CD4-positive, alpha-beta memory T cell (primary cell): ENCODE measurements at regions not wholly inside any gene's neighbourhood (a gene's known extent, or its start where the extent isn't known, plus 50 kb on each side); places are given as distances from the start of the nearest gene placed in this dataset.

ENCODE experiments used
- CTCF ChIA-PET: fragments of 350-600 bp; sonication (Branson Sonifier 250); formaldehyde crosslinking; loops from one replicate; lab custom pipeline; 2021; ENCODE audit warnings: inconsistent platforms; ENCODE audit not compliant: partially characterized antibody; lab: Charles Lee
- POLR2A ChIA-PET: fragments of 350-600 bp; sonication (Branson Sonifier 250); formaldehyde crosslinking; loops from one replicate; lab custom pipeline; 2021; ENCODE audit not compliant: partially characterized antibody; lab: Charles Lee
- DNase-seq, 5 donors: peaks; one replicate each; pipeline versions ENCODE4 v3.0.0 to v3.0.0-alpha.2; 2020 to 2022; ENCODE audit warnings: mixed read lengths in 1 of 5
- H3K27ac ChIP-seq: one replicate; pipeline ENCODE4 v1.7.0; 2013; ENCODE audit warnings: low read depth, low read length
- H3K27me3 ChIP-seq: 2 replicates; pipeline ENCODE4 v1.7.0; 2013; ENCODE audit warnings: mild to moderate bottlenecking, low read length, moderate library complexity; ENCODE audit not compliant: insufficient read depth
- H3K36me3 ChIP-seq: 2 replicates; pipeline ENCODE4 v1.7.0; 2013; ENCODE audit warnings: mild to moderate bottlenecking, low read length, moderate library complexity; ENCODE audit not compliant: insufficient read depth
- H3K4me1 ChIP-seq: 2 replicates; pipeline ENCODE4 v1.7.0; 2013; ENCODE audit warnings: mild to moderate bottlenecking, low read length, moderate library complexity; ENCODE audit not compliant: insufficient read depth
- H3K4me3 ChIP-seq, 2 donors: one replicate each; pipeline ENCODE4 v1.7.0; 2013; ENCODE audit warnings: low read length in 2 of 2, mild to moderate bottlenecking in 1 of 2
- H3K9me3 ChIP-seq, 2 donors: one replicate each; pipeline ENCODE4 v1.7.0; 2013; ENCODE audit warnings: low read length in 2 of 2, control low read depth in 1 of 2; ENCODE audit not compliant: control insufficient read depth in 1 of 2
- H3K27ac Mint-ChIP-seq, 7 donors: one replicate each; pipeline ENCODE4 v1.8.0; 2020 to 2021; ENCODE audit warnings: mixed read lengths in 7 of 7, mild to moderate bottlenecking in 6 of 7, inconsistent platforms in 3 of 7, moderate library complexity in 3 of 7
- H3K27me3 Mint-ChIP-seq, 2 donors: one replicate each; pipeline ENCODE4 v1.8.0; 2020 to 2021; ENCODE audit warnings: mixed read lengths in 2 of 2
- H3K36me3 Mint-ChIP-seq, 2 donors: one replicate each; pipeline ENCODE4 v1.8.0; 2020 to 2021; ENCODE audit warnings: mixed read lengths in 2 of 2, inconsistent platforms in 1 of 2, mild to moderate bottlenecking in 1 of 2
- H3K4me1 Mint-ChIP-seq, 4 donors: one replicate each; pipeline ENCODE4 v1.8.0; 2020 to 2021; ENCODE audit warnings: mixed read lengths in 4 of 4, mild to moderate bottlenecking in 1 of 4
- H3K4me3 Mint-ChIP-seq, 8 donors: one replicate each; pipeline ENCODE4 v1.8.0; 2020 to 2021; ENCODE audit warnings: mixed read lengths in 8 of 8, mild to moderate bottlenecking in 7 of 8, moderate library complexity in 6 of 8, inconsistent platforms in 3 of 8
- H3K9me3 Mint-ChIP-seq, 8 donors: one replicate each; pipeline ENCODE4 v1.8.0; 2020 to 2021; ENCODE audit warnings: mixed read lengths in 8 of 8, mild to moderate bottlenecking in 5 of 8, inconsistent platforms in 3 of 8, moderate library complexity in 1 of 8
- intact Hi-C: fragments of 100-400 bp; cut with micrococcal nuclease; formaldehyde crosslinking; loops from one replicate; pipeline ENCODE4 v1.15.1; 2023

GRCh38 chr1:184851822-184852746, 97.4 kb upstream of the EDEM3 start:
- ChIA-PET CTCF (interaction anchor here (0.9 to 1.0 kb wide), 2 partner anchors 122 to 130 kb away, joined by 3 read pairs; partner anchors contain the start of gene NIBAN1), POLR2A (interaction anchor here (1.3 to 1.7 kb wide), 2 partner anchors 8 to 10 kb away, joined by 3 read pairs; no protein-coding TSS in a partner anchor)
- Mint-ChIP-seq H3K36me3 (peaks cover 13 to 23% of the 10 kb centered on the region in 2 donors), H3K4me1 (peaks cover 3 to 6% (median 5%) of the 10 kb centered on the region in 4 donors), H3K4me3 (no peak overlapping the region), H3K27ac (peak overlapping the region in 3 of 7 donors; percentile 5 to 42 (median 37)), H3K27me3 (no peaks in the 10 kb centered on the region), H3K9me3 (no peaks in the 10 kb centered on the region)
- intact Hi-C loops = no loop called here
- Histone ChIP-seq H3K36me3 (no peaks in the 10 kb centered on the region), H3K4me1 (peaks cover 5% of the 10 kb centered on the region), H3K27me3 (no peaks in the 10 kb centered on the region), H3K9me3 (no peaks in the 10 kb centered on the region), H3K4me3 (no peak overlapping the region), H3K27ac (no peak overlapping the region)
- no peak for DNase-seq

GRCh38 chr1:184843732-184844495, 89.3 kb upstream of the EDEM3 start:
- intact Hi-C loops = no loop called here
- CTCF ChIA-PET = interaction anchor here (1.0 to 1.4 kb wide), 3 partner anchors 11 to 86 kb away, joined by 3 to 5 read pairs (median 4); no protein-coding TSS in a partner anchor
- Mint-ChIP-seq H3K4me1 (peaks cover 35 to 49% (median 40%) of the 10 kb centered on the region in 4 donors), H3K27me3 (no peaks in the 10 kb centered on the region), H3K27ac (peak overlapping the region; percentile 78 to 98 (median 90)), H3K36me3 (peaks cover 6 to 9% of the 10 kb centered on the region in 2 donors), H3K9me3 (peaks cover 0 to 2% (median 0%) of the 10 kb centered on the region in 8 donors), H3K4me3 (peak overlapping the region in 7 of 8 donors; percentile 7 to 82 (median 28))
- H3K27ac ChIP-seq = peak overlapping the region; percentile 24
- no peaks in the 10 kb centered on the region for H3K36me3 ChIP-seq
- DNase-seq = peak; percentile 69 to 85 (median 75)
- H3K4me3 ChIP-seq = no peak overlapping the region
- H3K9me3 ChIP-seq = no peaks in the 10 kb centered on the region
- no peaks in the 10 kb centered on the region for H3K27me3 ChIP-seq
- H3K4me1 ChIP-seq = peaks cover 54% of the 10 kb centered on the region
- POLR2A ChIA-PET = interaction anchor here (1.0 to 2.8 kb wide), 5 partner anchors 8 to 130 kb away, joined by 3 to 19 read pairs (median 4); partner anchors contain the start of gene NIBAN1

- no peaks in the 10 kb centered on the region for H3K27me3 ChIP-seq
- H3K27ac ChIP-seq = peak overlapping the region; percentile 54
- ChIA-PET POLR2A (interaction anchor here (0.6 to 2.3 kb wide), 8 partner anchors 16 to 135 kb away, joined by 3 to 12 read pairs (median 4); partner anchors contain the start of gene NIBAN1), CTCF (interaction anchor here (1.2 to 1.8 kb wide), 2 partner anchors 25 to 52 kb away, joined by 4 read pairs; no protein-coding TSS in a partner anchor)
- peak; percentile 78 to 90 (median 81) for DNase-seq
- peaks cover 37 to 61% (median 47%) of the 10 kb centered on the region in 4 donors for H3K4me1 Mint-ChIP-seq
- H3K4me1 ChIP-seq = peaks cover 61% of the 10 kb centered on the region
- no peaks in the 10 kb centered on the region for H3K27me3 Mint-ChIP-seq
- H3K36me3 Mint-ChIP-seq = peaks cover 22 to 27% of the 10 kb centered on the region in 2 donors
- H3K36me3 ChIP-seq = no peaks in the 10 kb centered on the region
- intact Hi-C loops = loop anchor here (1.0 kb wide), 2 partner anchors 26 to 50 kb away; no protein-coding TSS in a partner anchor
- H3K9me3 Mint-ChIP-seq = peaks cover 0 to 2% (median 0%) of the 10 kb centered on the region in 8 donors
- no peak overlapping the region for H3K4me3 ChIP-seq
- H3K9me3 ChIP-seq = no peaks in the 10 kb centered on the region
- H3K4me3 Mint-ChIP-seq = peak overlapping the region; percentile 31 to 74 (median 62)
- peak overlapping the region; percentile 78 to 98 (median 97) for H3K27ac Mint-ChIP-seq
Observed at GRCh38 chr1:184840596-184840995, 85.9 kb upstream of the EDEM3 start.

GRCh38 chr1:184838504-184838951, 83.9 kb upstream of the EDEM3 start:
- H3K27ac Mint-ChIP-seq = peak overlapping the region; percentile 60 to 92 (median 81)

DNA sequence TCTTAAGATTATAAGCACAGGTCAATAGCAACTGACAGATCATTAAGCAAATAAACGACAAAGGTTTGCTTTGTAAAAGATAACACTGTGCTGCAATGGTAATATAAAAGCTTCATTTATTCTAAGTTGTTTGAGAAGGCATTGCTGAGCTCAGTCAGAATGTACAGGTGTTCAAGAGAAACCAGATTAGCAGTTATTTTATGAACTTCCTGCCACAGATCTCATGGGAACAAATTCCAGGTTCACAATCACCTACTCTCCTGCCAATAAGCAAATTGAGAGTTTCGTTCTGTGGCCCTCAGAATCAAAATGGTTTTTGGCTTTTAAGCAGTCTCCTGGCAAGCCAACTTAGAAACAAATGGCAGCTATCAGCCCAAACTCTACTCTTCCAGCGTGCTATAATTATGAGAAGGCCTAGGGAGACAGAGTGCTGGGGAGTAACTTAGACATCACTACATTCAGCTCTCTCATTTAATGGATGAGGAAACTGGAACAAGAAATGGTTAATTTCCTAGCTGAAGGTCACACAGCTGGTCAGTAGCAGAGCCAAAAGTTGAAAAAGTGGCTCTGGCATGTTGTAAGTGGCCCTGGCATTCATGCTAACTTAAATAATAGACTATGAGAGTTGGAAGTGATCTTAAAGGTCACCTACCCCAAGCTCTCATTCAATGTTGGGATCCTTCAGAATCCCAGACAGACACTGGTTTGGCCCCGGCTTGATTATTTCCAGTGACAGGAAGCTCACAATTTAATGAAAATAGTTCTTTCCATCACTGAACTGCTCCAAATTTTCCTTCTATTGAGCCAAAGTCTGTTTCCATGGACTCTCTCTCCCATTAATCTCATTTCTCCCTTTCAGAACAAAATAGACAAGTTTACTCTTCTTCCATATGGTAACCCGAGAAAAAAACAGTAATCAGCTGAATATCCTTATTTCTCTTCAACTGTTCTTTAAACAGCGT, 82.6 kb upstream of the EDEM3 start:
- H3K27me3 Mint-ChIP-seq = no peaks in the 10 kb centered on the region
- H3K36me3 Mint-ChIP-seq = peaks cover 22 to 29% of the 10 kb centered on the region in 2 donors
- no peak overlapping the region for H3K27ac ChIP-seq
- DNase-seq = no peak
- ChIA-PET CTCF (interaction anchor here (0.9 to 1.3 kb wide), 2 partner anchors 30 to 144 kb away, joined by 3 read pairs; no protein-coding TSS in a partner anchor), POLR2A (interaction anchor here (1.2 kb wide), 1 partner anchor 30 kb away, joined by 3 read pairs; no protein-coding TSS in a partner anchor)
- peaks cover 0 to 9% (median 0%) of the 10 kb centered on the region in 8 donors for H3K9me3 Mint-ChIP-seq
- H3K9me3 ChIP-seq = no peaks in the 10 kb centered on the region
- no peaks in the 10 kb centered on the region for H3K27me3 ChIP-seq
- H3K4me3 ChIP-seq = no peak overlapping the region
- peaks cover 16 to 35% (median 25%) of the 10 kb centered on the region in 4 donors for H3K4me1 Mint-ChIP-seq
- peak overlapping the region in 4 of 7 donors; percentile 43 to 85 (median 62) for H3K27ac Mint-ChIP-seq
- no peak overlapping the region for H3K4me3 Mint-ChIP-seq
- no peaks in the 10 kb centered on the region for H3K36me3 ChIP-seq
- intact Hi-C loops = no loop called here
- peaks cover 32% of the 10 kb centered on the region for H3K4me1 ChIP-seq

More at GRCh38 chr1:184838504-184838951, 83.9 kb upstream of the EDEM3 start:
- intact Hi-C loops = no loop called here
- Mint-ChIP-seq H3K27me3 (no peaks in the 10 kb centered on the region), H3K9me3 (peaks cover 0 to 9% (median 0%) of the 10 kb centered on the region in 8 donors), H3K4me1 (peaks cover 25 to 46% (median 35%) of the 10 kb centered on the region in 4 donors), H3K4me3 (peak overlapping the region in 1 of 8 donors; percentile 10), H3K36me3 (peaks cover 20 to 33% of the 10 kb centered on the region in 2 donors)
- H3K9me3 ChIP-seq = no peaks in the 10 kb centered on the region
- DNase-seq = peak in 4 of 5 donors; percentile 4 to 56 (median 16)
- ChIA-PET CTCF (interaction anchor here (0.7 to 1.3 kb wide), 2 partner anchors 33 to 132 kb away, joined by 3 to 5 read pairs; no protein-coding TSS in a partner anchor), POLR2A (interaction anchor here (1.1 to 1.5 kb wide), 2 partner anchors 29 to 52 kb away, joined by 3 to 4 read pairs; no protein-coding TSS in a partner anchor)
- H3K4me1 ChIP-seq = peaks cover 44% of the 10 kb centered on the region
- H3K36me3 ChIP-seq = no peaks in the 10 kb centered on the region
- H3K27me3 ChIP-seq = no peaks in the 10 kb centered on the region
- H3K27ac ChIP-seq = peak overlapping the region; percentile 26
- no peak overlapping the region for H3K4me3 ChIP-seq
